Activated CD4-positive, alpha-beta T cell treated with anti-CD3 and anti-CD28 coated beads, Interleukin-2, amount 10 ng/mL, durations not matched to agents 24 days and 14 days (primary cell): ENCODE measurements at regions not wholly inside any gene's neighbourhood (a gene's known extent, or its start where the extent isn't known, plus 50 kb on each side); places are given as distances from the start of the nearest gene placed in this dataset.

Source experiments
- DNase-seq: peaks from one replicate; pipeline ENCODE4 v3.0.0; 2022
- H3K27ac Mint-ChIP-seq: one replicate; pipeline ENCODE4 v1.8.0; 2022; ENCODE audit warnings: mild to moderate bottlenecking, mixed read lengths
- H3K27me3 Mint-ChIP-seq: one replicate; pipeline ENCODE4 v1.8.0; 2022; ENCODE audit warnings: mixed read lengths
- H3K36me3 Mint-ChIP-seq: one replicate; pipeline ENCODE4 v1.8.0; 2022; ENCODE audit warnings: low read depth, mild to moderate bottlenecking, mixed read lengths
- H3K4me1 Mint-ChIP-seq: one replicate; pipeline ENCODE4 v1.8.0; 2021; ENCODE audit warnings: mixed read lengths
- H3K4me3 Mint-ChIP-seq: one replicate; pipeline ENCODE4 v1.8.0; 2022; ENCODE audit warnings: mild to moderate bottlenecking, moderate library complexity, mixed read lengths
- H3K9me3 Mint-ChIP-seq: one replicate; pipeline ENCODE4 v1.8.0; 2021; ENCODE audit warnings: mixed read lengths
- intact Hi-C: fragments of 100-400 bp; cut with micrococcal nuclease; formaldehyde crosslinking; loops from one replicate; pipeline ENCODE4 v1.15.1; 2023

- H3K9me3 Mint-ChIP-seq: no peaks in the 10 kb centered on the region
- peaks cover 24% of the 10 kb centered on the region for H3K27me3 Mint-ChIP-seq
- H3K36me3 Mint-ChIP-seq: no peaks in the 10 kb centered on the region
- no peak overlapping the region for H3K4me3 Mint-ChIP-seq
- H3K27ac Mint-ChIP-seq: no peak overlapping the region
- DNase-seq: no peak
- H3K4me1 Mint-ChIP-seq: no peaks in the 10 kb centered on the region
- intact Hi-C loops: no loop called here
Observed at GRCh38 chr15:91733661-91734060, 119.8 kb upstream of the SLCO3A1 start.

GRCh38 chr15:91737151-91737818 is 116.2 kb upstream of the SLCO3A1 start:
- Mint-ChIP-seq H3K36me3 (no peaks in the 10 kb centered on the region), H3K4me3 (no peak overlapping the region), H3K4me1 (no peaks in the 10 kb centered on the region), H3K27me3 (peaks cover 20% of the 10 kb centered on the region), H3K9me3 (no peaks in the 10 kb centered on the region), H3K27ac (no peak overlapping the region)
- no peak for DNase-seq
- intact Hi-C loops: no loop called here

GRCh38 chr15:91741986-91742385 is 111.5 kb upstream of the SLCO3A1 start:
- Mint-ChIP-seq H3K36me3 (no peaks in the 10 kb centered on the region), H3K4me3 (no peak overlapping the region), H3K27me3 (peaks cover 26% of the 10 kb centered on the region), H3K27ac (no peak overlapping the region), H3K4me1 (no peaks in the 10 kb centered on the region), H3K9me3 (no peaks in the 10 kb centered on the region)
- no peak for DNase-seq
- intact Hi-C loops: no loop called here

DNA sequence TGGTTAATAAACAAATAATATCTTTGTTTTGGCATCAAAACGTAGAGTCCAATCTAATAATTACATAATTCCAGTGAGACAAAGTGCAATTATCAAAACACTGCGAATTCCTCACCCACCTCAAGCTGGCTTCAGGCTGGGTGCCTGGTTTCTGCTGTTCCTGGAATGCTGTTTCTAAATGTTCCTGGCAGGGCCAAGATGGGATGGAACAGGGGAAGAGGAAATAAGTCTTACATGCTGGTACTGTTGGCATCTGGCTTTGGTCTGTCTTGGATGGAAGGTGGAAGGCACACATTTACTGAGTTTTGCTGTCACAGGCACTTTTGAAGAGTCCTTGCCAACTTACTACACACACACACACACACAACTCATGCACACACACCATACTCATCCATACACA is 101.9 kb upstream of the SLCO3A1 start:
- intact Hi-C loops: no loop called here
- DNase-seq: no peak
- Mint-ChIP-seq H3K4me1 (no peaks in the 10 kb centered on the region), H3K4me3 (no peak overlapping the region), H3K27ac (no peak overlapping the region), H3K36me3 (no peaks in the 10 kb centered on the region), H3K27me3 (no peaks in the 10 kb centered on the region), H3K9me3 (peaks cover 4% of the 10 kb centered on the region)

GRCh38 chr15:91752081-91752785 is 101.3 kb upstream of the SLCO3A1 start:
- no peak overlapping the region for H3K27ac Mint-ChIP-seq
- H3K36me3 Mint-ChIP-seq: no peaks in the 10 kb centered on the region
- H3K4me3 Mint-ChIP-seq: no peak overlapping the region
- DNase-seq: no peak
- H3K27me3 Mint-ChIP-seq: no peaks in the 10 kb centered on the region
- H3K9me3 Mint-ChIP-seq: peaks cover 4% of the 10 kb centered on the region
- no peaks in the 10 kb centered on the region for H3K4me1 Mint-ChIP-seq
- intact Hi-C loops: no loop called here

GRCh38 chr15:91759560-91759959 is 93.9 kb upstream of the SLCO3A1 start:
- Mint-ChIP-seq H3K4me3 (no peak overlapping the region), H3K9me3 (no peaks in the 10 kb centered on the region), H3K27me3 (peaks cover 1% of the 10 kb centered on the region), H3K36me3 (no peaks in the 10 kb centered on the region), H3K27ac (no peak overlapping the region), H3K4me1 (no peaks in the 10 kb centered on the region)
- DNase-seq: no peak
- intact Hi-C loops: no loop called here

DNA sequence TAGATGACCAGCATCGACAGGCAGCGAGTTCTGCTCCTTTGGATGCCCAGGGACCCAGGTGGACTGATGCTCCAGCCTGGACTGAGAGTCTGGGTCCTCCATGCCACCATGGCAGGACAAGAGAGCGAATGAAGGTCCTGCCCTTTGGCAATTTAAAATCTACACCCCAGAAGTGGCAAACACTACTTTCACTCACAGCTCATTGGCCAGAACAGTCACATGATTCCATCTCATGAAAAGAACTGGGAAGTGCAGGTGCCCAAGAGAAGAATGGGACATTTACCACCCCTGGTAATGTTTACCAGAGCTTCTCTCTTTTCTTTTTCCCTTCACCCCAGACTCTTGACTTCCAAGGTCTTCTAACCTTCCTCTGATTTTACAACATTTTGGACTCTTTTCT is 87.8 kb upstream of the SLCO3A1 start:
- intact Hi-C loops: no loop called here
- H3K27me3 Mint-ChIP-seq: peaks cover 9% of the 10 kb centered on the region
- H3K9me3 Mint-ChIP-seq: no peaks in the 10 kb centered on the region
- no peaks in the 10 kb centered on the region for H3K36me3 Mint-ChIP-seq
- no peaks in the 10 kb centered on the region for H3K4me1 Mint-ChIP-seq
- no peak for DNase-seq
- H3K27ac Mint-ChIP-seq: no peak overlapping the region
- no peak overlapping the region for H3K4me3 Mint-ChIP-seq

DNA sequence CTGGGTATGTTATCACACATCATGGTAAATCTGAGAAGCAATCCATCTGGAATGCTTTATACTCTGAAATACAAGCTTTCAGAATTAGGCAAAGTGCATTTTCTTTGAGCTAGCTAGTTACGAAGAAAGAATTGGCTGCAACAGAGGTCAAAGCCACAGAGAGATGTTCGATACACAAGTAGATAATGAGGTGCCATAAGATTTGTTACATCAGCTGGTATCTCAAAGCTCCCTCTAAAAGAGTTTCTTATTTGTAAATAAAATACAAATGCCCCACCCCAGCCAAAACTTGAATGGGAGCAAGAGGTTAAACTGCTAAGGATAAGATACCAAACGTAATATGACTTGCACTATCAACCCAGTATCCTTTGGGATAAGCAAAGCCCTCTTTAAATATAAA is 84.0 kb upstream of the SLCO3A1 start:
- Mint-ChIP-seq H3K4me1 (no peaks in the 10 kb centered on the region), H3K27me3 (peaks cover 9% of the 10 kb centered on the region), H3K36me3 (no peaks in the 10 kb centered on the region), H3K27ac (no peak overlapping the region), H3K9me3 (no peaks in the 10 kb centered on the region), H3K4me3 (no peak overlapping the region)
- no peak for DNase-seq
- intact Hi-C loops: no loop called here

- Mint-ChIP-seq H3K27me3 (peaks cover 12% of the 10 kb centered on the region), H3K4me3 (no peak overlapping the region)
Observed at GRCh38 chr15:91769894-91770293, 83.6 kb upstream of the SLCO3A1 start.

DNA sequence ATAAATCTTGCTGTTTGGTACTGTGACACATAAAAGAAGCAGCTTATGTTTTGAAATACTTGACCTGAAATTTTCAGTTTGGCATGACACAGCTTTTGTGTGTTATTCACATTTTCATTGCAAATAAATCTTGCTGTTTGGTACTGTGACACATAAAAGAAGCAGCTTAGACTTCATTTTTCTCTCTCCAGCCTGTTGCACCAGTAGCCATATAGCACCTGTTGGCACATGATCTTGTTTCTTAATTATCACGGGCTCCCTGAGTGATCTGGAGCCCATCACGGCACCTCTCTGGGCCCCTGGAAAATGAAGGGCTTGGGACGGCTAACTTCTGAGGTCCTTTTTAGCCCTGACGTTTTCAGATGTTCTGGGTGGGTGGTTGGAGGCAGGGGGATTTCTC is 77.4 kb upstream of the SLCO3A1 start:
- Mint-ChIP-seq H3K4me1 (no peaks in the 10 kb centered on the region), H3K27me3 (peaks cover 18% of the 10 kb centered on the region), H3K9me3 (no peaks in the 10 kb centered on the region), H3K27ac (no peak overlapping the region), H3K36me3 (no peaks in the 10 kb centered on the region), H3K4me3 (no peak overlapping the region)
- no peak for DNase-seq
- intact Hi-C loops: no loop called here

More at GRCh38 chr15:91769894-91770293, 83.6 kb upstream of the SLCO3A1 start:
- no peak for DNase-seq
- Mint-ChIP-seq H3K36me3 (no peaks in the 10 kb centered on the region), H3K9me3 (no peaks in the 10 kb centered on the region), H3K4me1 (no peaks in the 10 kb centered on the region), H3K27ac (no peak overlapping the region)
- intact Hi-C loops: no loop called here

DNA sequence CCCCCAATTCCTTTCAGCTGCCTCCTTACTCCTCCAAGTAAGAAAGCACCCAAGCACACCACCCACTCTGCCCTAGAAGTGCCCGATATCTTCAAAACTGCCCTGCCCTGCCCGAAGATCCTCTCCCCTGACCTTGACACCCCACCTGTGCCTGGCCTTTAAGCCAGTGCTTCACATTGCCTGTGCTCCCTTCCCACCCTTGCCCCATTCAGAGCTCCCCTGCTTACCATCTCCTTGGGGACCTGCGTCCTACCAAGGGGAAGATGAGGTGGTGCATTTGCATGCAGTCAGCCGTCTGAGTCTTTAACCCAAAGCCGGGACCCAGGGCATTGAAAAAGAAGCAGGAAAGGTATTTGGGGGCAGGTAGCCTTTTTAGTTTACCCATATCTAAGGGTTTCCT is 73.5 kb upstream of the SLCO3A1 start:
- no peak overlapping the region for H3K27ac Mint-ChIP-seq
- H3K9me3 Mint-ChIP-seq: no peaks in the 10 kb centered on the region
- no peak overlapping the region for H3K4me3 Mint-ChIP-seq
- peaks cover 14% of the 10 kb centered on the region for H3K27me3 Mint-ChIP-seq
- intact Hi-C loops: no loop called here
- DNase-seq: no peak
- no peaks in the 10 kb centered on the region for H3K4me1 Mint-ChIP-seq
- H3K36me3 Mint-ChIP-seq: no peaks in the 10 kb centered on the region

DNA sequence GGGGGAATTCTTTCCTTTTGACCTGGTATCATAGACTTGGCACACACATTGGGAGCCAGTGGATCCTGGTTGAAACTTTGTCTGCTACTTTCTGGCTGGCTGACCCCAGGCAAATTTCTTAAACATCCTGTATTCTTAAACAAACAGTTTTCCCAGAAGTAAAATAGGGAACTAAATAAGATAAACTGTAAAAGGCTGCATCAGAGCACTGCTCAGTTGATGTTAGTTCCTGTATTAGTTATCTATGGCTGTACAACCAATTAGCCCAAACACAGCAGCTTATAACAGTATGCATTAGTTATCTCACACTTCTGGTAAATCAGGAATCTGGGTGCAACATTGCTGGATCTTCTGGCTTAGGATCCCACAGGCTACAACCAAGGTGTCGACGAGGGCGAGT is 73.1 kb upstream of the SLCO3A1 start:
- no peaks in the 10 kb centered on the region for H3K36me3 Mint-ChIP-seq
- H3K4me3 Mint-ChIP-seq: no peak overlapping the region
- H3K27ac Mint-ChIP-seq: no peak overlapping the region
- H3K9me3 Mint-ChIP-seq: no peaks in the 10 kb centered on the region
- no peaks in the 10 kb centered on the region for H3K4me1 Mint-ChIP-seq
- intact Hi-C loops: no loop called here
- DNase-seq: no peak
- peaks cover 9% of the 10 kb centered on the region for H3K27me3 Mint-ChIP-seq

DNA sequence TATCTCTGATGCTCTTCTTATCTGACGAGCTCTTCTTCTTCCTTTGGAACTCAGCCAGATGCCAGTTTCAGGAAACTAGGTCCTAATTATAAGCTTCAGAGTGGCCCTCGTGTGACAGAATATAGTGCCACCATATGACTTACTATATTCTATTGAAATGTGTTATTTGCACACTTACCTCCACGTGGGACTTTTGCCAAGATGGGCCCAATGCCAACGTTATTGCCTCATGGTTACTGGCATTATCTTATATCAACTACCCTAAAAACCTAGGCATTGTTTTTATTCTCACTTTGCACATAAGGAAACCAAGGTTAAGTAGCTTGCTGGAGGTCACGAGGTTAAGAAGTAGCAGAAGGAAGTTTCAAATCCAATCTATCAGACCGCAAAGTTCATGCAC is 71.3 kb upstream of the SLCO3A1 start:
- peaks cover 6% of the 10 kb centered on the region for H3K27me3 Mint-ChIP-seq
- no peak for DNase-seq
- no peak overlapping the region for H3K4me3 Mint-ChIP-seq
- no peaks in the 10 kb centered on the region for H3K4me1 Mint-ChIP-seq
- no peaks in the 10 kb centered on the region for H3K36me3 Mint-ChIP-seq
- no peaks in the 10 kb centered on the region for H3K9me3 Mint-ChIP-seq
- H3K27ac Mint-ChIP-seq: no peak overlapping the region
- intact Hi-C loops: no loop called here

DNA sequence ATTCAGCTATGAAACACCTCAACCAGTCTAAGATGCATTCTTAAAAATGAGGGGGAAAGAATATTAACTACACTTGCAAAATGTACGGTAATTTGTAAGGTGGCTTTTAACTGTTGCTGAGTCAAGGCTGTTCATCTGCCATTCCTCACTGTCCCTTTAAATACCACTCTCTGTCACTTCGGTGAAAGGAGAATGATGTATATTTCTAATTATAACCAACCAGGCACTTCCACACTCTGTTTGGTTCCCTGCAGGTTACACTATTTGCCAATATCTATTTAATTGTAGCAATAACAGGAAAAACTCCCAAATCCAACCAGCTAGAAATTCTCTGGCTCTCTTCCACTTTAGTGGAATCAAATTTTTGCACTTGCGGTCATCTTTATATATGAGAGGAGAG is 70.5 kb upstream of the SLCO3A1 start:
- Mint-ChIP-seq H3K36me3 (no peaks in the 10 kb centered on the region), H3K27me3 (peaks cover 4% of the 10 kb centered on the region), H3K4me1 (no peaks in the 10 kb centered on the region), H3K27ac (no peak overlapping the region), H3K4me3 (no peak overlapping the region), H3K9me3 (no peaks in the 10 kb centered on the region)
- no peak for DNase-seq
- intact Hi-C loops: no loop called here

DNA sequence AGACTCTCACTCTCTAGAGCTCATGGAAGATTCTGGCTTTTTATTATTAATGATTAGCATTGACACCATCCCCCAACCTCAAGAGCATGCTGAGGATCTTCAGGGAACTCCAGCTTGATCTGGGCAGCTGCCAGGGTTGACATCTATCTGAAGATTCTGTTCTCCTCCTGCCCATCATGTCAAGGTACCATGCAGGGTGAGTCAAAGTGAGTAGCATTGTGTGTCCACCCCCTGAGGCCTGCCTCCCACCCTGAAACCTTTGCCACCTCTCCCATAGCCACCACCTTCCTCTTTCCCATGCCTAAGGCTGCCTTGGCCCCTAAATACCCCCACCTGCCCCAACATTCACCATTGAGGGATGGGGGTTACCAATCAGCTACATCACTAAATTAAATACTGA is 70.1 kb upstream of the SLCO3A1 start:
- H3K36me3 Mint-ChIP-seq: no peaks in the 10 kb centered on the region
- no peaks in the 10 kb centered on the region for H3K9me3 Mint-ChIP-seq
- H3K27ac Mint-ChIP-seq: no peak overlapping the region
- peaks cover 2% of the 10 kb centered on the region for H3K27me3 Mint-ChIP-seq
- DNase-seq: no peak
- intact Hi-C loops: no loop called here
- H3K4me3 Mint-ChIP-seq: no peak overlapping the region
- H3K4me1 Mint-ChIP-seq: no peaks in the 10 kb centered on the region
